Thyroid gland (tissue), 4 donors: ENCODE measurements at regions not wholly inside any gene's neighbourhood (a gene's known extent, or its start where the extent isn't known, plus 50 kb on each side); places are given as distances from the start of the nearest gene placed in this dataset.

Experiments used
- DNase-seq, 2 donors: peaks; one replicate each; pipeline ENCODE4 v3.0.0-alpha.2; 2019
- H3K27ac ChIP-seq, 3 donors: fragments of 200-600 bp; sonication (generic); 1 replicate in 2 of 3; 2 replicates in 1 of 3; pipeline ENCODE4 v1.5.1; 2016 to 2019; ENCODE audit warnings: mild to moderate bottlenecking in 1 of 3, moderate library complexity in 1 of 3
- H3K27me3 ChIP-seq: fragments of 200-600 bp; sonication (generic); one replicate; pipeline ENCODE4 v1.5.1; 2019
- H3K36me3 ChIP-seq, 2 donors: fragments of 200-600 bp; sonication (generic); one replicate each; pipeline ENCODE4 v1.5.1; 2016 to 2019
- H3K4me1 ChIP-seq, 2 donors: fragments of 200-600 bp; sonication (generic); one replicate each; pipeline ENCODE4 v1.5.1; 2017 to 2019
- H3K4me3 ChIP-seq, 3 donors: fragments of 200-600 bp; sonication (generic); replicated peaks in 1 of 3; 1 replicate in 2 of 3; 2 replicates in 1 of 3; pipeline ENCODE4 v1.5.1; 2016; ENCODE audit warnings: mild to moderate bottlenecking in 1 of 3
- H3K9me3 ChIP-seq: fragments of 200-600 bp; sonication (generic); one replicate; pipeline ENCODE4 v1.5.1; 2017
- POLR2A ChIP-seq, 2 donors: fragments of 450-650 bp; IDR thresholded peaks; one replicate each; pipeline ENCODE4 v1.6.1; 2017; ENCODE audit warnings: antibody characterized with exemption in 2 of 2, mild to moderate bottlenecking in 2 of 2, moderate library complexity in 1 of 2
- WGBS, 2 donors: methylation state at CpG; one replicate each; pipeline ENCODE4 v1.1.5; 2017; 5-methylcytosine and 5-hydroxymethylcytosine counted together
- intact Hi-C: fragments of 100-400 bp; cut with DNase I; formaldehyde crosslinking; loops from one replicate; pipeline ENCODE4 v1.15.1; 2023
- TF ChIP-seq, protein P1 (sequence below), 6 experiments: fragments of 200-600 bp in 3 of 6; fragments of 450-650 bp in 3 of 6; sonication (generic) in 3 of 6; IDR thresholded peaks; one replicate each; pipeline ENCODE4 v1.5.1; 2016 to 2019; ENCODE audit warnings: antibody characterized with exemption in 6 of 6, mild to moderate bottlenecking in 2 of 6, inconsistent platforms in 1 of 6, moderate library complexity in 1 of 6

DNA sequence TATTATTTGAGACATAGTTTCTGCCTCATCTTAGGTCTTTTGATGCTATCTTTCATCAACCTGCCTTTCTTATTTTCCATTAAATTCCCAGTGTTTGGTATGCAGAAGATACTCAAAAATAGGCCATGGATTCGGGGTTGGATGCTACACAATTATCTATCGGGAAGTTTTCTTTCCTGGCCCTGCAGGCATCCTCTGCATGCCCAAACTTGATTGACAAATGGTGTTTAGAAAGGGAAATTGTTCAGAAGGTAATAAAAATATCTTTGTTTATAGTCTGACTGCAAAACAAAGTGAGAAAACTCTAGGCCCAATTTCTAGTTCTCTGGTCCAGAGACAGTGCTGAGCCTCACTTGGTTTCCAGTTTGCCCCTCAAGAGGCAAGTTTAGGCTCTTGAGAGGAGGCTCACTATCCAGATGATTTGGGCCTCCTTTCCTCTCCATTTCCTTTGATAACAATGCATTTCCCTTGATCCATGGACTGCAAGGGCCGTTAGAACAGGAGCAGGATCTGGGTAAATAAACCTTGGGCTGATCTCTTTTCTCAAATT lies 157.1 kb upstream of the DPH6 start:
- no peak for TF ChIP-seq POLR2A (IDR thresholded peaks at IDR 0.05)
- TF ChIP-seq, protein P1, sequence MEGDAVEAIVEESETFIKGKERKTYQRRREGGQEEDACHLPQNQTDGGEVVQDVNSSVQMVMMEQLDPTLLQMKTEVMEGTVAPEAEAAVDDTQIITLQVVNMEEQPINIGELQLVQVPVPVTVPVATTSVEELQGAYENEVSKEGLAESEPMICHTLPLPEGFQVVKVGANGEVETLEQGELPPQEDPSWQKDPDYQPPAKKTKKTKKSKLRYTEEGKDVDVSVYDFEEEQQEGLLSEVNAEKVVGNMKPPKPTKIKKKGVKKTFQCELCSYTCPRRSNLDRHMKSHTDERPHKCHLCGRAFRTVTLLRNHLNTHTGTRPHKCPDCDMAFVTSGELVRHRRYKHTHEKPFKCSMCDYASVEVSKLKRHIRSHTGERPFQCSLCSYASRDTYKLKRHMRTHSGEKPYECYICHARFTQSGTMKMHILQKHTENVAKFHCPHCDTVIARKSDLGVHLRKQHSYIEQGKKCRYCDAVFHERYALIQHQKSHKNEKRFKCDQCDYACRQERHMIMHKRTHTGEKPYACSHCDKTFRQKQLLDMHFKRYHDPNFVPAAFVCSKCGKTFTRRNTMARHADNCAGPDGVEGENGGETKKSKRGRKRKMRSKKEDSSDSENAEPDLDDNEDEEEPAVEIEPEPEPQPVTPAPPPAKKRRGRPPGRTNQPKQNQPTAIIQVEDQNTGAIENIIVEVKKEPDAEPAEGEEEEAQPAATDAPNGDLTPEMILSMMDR (IDR thresholded peaks at IDR 0.05): no peak
- no peaks in the 10 kb centered on the region for H3K9me3 ChIP-seq
- H3K27ac ChIP-seq: no peak overlapping the region
- DNase-seq: no peak
- no peaks in the 10 kb centered on the region for H3K36me3 ChIP-seq
- H3K4me1 ChIP-seq: peaks cover 16 to 25% of the 10 kb centered on the region in 2 donors
- H3K4me3 ChIP-seq: no peak overlapping the region
- no peaks in the 10 kb centered on the region for H3K27me3 ChIP-seq
- intact Hi-C loops: no loop called here
- WGBS, 2 donors: 76 to 79% methylated on average over 3 of the region's 3 CpGs

DNA sequence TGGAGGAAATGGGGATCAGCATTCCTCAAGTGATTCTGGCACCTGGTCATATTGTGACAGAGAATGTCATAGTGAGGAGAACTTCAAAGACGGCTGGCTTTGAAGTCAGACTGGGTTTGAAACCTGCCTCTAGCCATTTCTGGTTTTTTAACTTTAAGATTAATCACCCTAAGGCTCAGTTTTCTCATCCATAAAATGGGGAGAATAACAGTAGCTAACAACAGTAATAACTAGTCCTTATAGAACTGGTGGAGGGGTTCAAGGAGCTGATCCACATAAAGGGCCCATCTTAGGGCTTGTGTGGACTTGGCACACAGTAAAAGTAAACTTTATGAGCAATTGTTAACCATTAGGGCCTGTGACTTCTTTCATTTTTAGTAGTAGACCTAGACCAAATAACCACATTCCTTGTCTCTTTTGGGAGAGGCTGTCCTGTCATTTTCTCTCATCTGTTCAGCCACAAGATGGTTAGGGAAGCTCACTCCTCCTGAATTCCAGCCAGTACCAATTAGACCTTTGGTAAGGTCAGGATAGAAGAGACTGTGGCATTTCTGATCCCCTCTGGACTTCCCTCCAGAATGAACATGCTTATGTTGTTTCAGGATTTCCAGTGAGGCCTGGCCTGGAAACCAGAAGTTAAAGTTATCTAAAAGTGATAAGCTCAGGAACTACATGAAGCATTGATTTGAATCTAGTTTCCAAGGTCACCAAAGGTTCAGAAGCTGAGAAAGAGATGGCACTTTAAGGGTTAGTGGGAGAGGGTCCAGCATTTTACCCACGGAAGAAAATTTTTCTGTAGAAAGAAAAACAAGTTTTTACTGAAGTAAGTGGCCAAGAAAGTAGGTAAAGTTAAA lies 159.3 kb upstream of the DPH6 start:
- H3K9me3 ChIP-seq: no peaks in the 10 kb centered on the region
- peaks cover 16% of the 10 kb centered on the region in 2 donors for H3K4me1 ChIP-seq
- no peak overlapping the region for H3K4me3 ChIP-seq
- no peak for DNase-seq
- H3K36me3 ChIP-seq: no peaks in the 10 kb centered on the region
- H3K27ac ChIP-seq: peak overlapping the region; percentile 53 to 85 (median 69)
- TF ChIP-seq POLR2A (IDR thresholded peaks at IDR 0.05): no peak
- TF ChIP-seq, protein P1 (IDR thresholded peaks at IDR 0.05): no peak
- WGBS, 2 donors: 50 to 55% methylated on average over 2 of the region's 2 CpGs
- intact Hi-C loops: no loop called here
- no peaks in the 10 kb centered on the region for H3K27me3 ChIP-seq

DNA sequence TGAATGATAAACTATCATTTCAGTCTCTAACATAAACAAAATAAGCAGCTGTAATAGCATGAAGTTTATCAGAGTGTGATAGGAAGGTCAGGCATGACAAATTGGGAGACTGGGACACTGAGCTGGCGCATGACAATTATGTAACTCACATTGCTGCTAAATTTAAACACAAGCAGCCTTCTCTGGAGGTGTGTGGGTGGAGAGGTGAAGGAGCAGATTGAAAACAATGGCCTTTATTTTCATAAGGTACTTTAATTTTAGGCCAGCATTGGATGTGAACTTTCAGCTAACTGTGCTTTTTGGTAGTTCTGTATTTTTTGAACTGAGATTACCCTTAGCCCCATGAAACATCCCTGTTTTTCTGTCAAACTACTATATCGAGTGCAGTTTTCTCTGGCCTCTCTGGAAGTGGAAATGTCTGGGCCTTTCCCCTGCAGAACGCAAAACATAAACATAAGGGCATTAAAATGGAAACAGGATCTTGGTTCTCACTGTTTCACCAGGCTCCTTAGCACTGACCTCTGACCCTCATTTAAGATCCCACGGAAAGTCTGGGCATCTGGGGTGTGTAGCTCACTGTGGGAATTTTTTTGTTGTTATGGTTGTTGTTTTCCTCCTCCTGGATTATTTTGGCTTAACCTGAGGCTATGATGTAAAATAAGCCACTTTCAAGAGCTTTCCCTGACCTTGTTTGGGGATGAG lies 160.1 kb upstream of the DPH6 start:
- TF ChIP-seq, protein P1 (IDR thresholded peaks at IDR 0.05): no peak
- no peak for TF ChIP-seq POLR2A (IDR thresholded peaks at IDR 0.05)
- intact Hi-C loops: no loop called here
- Histone ChIP-seq H3K4me1 (peaks cover 16% of the 10 kb centered on the region in 2 donors), H3K36me3 (no peaks in the 10 kb centered on the region), H3K4me3 (no peak overlapping the region), H3K27ac (peak overlapping the region; percentile 53 to 85 (median 69)), H3K27me3 (no peaks in the 10 kb centered on the region), H3K9me3 (no peaks in the 10 kb centered on the region)
- DNase-seq: peak; percentile 59 to 62
- 44 to 47% methylated on average over 4 of the region's 4 CpGs for WGBS, 2 donors

DNA sequence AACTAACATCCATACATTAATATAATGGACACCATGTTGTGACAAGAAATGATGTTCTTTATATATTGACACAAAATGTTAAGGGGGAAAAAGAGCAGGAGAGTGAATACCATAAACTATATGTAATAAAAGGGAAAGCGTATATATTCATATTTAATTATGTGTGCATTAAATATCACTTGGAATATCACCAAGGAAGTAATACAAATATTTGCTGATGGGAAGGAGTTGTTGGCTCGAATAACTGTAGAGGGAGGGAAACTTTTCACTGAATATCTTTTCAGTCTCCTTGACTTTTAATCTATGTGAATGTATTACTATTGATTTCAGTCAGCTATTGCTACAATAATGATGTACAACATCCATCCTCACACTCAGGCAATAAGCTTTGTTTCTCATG lies 167.0 kb upstream of the DPH6 start:
- Histone ChIP-seq H3K4me1 (no peaks in the 10 kb centered on the region), H3K9me3 (no peaks in the 10 kb centered on the region), H3K36me3 (no peaks in the 10 kb centered on the region), H3K27me3 (no peaks in the 10 kb centered on the region), H3K27ac (no peak overlapping the region), H3K4me3 (no peak overlapping the region)
- intact Hi-C loops: no loop called here
- 86 to 88% methylated on average over 2 of the region's 2 CpGs for WGBS, 2 donors
- TF ChIP-seq, protein P1 (IDR thresholded peaks at IDR 0.05): no peak
- no peak for TF ChIP-seq POLR2A (IDR thresholded peaks at IDR 0.05)
- DNase-seq: no peak

DNA sequence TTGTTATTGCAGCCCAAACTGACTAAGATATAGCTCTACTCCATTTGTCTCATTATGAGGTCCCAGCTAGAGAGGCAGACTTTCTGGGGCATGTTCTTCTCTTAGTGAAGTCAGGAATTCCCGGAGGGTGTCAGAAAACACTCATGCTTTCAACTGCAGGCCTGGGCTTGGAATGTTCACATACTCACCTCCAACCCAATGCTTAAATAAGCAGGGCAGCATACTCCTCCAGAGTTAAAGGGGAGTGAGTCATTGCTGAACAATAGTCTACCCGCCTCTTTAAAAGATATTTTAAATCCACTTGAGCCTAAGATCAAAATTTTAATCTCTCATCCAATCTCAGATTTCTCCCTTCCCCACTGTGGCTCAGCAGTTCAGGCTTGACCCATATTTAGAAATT lies 167.8 kb upstream of the DPH6 start:
- WGBS, 2 donors: 73 to 80% methylated on average over 2 of the region's 2 CpGs

More for the DNA sequence above, 167.8 kb upstream of the DPH6 start:
- TF ChIP-seq, protein P1 (IDR thresholded peaks at IDR 0.05): no peak
- no peak for TF ChIP-seq POLR2A (IDR thresholded peaks at IDR 0.05)
- Histone ChIP-seq H3K9me3 (no peaks in the 10 kb centered on the region), H3K27ac (no peak overlapping the region), H3K36me3 (no peaks in the 10 kb centered on the region), H3K4me1 (no peaks in the 10 kb centered on the region), H3K4me3 (no peak overlapping the region), H3K27me3 (no peaks in the 10 kb centered on the region)
- intact Hi-C loops: no loop called here
- DNase-seq: no peak
